ENCODE measurements at regions not wholly inside any gene's neighbourhood (a gene's known extent, or its start where the extent isn't known, plus 50 kb on each side); places are given as distances from the start of the nearest gene placed in this dataset.

DNA sequence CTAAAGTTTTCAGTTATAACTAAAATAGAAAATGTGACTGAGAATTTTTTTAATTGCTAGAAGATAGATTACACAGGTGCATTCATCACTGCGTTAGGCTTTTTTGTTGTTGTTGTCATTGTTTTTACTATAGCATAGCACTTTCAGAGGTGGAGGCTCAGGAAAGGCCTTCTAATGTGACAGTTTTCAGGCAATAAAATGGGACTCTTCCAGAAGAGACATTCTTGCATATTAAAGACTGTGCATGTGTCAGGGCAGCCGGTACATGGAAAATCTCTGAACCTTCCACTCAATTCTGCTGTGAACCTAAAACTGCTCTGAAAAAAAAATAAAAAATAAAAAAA lies 175.2 kb downstream of the METTL4 start:
- H3K36me3 ChIP-seq = no peaks in the 10 kb centered on the region
- H3K27me3 ChIP-seq = peaks cover 13% of the 10 kb centered on the region
- H3K4me3 ChIP-seq (ENCODE audit: low read depth in 1 of 2, low read length in 1 of 2) = no peak overlapping the region
- no peaks in the 10 kb centered on the region for H3K9me3 ChIP-seq
- H3K4me1 ChIP-seq (ENCODE audit: control insufficient read depth in 1 of 2, insufficient read depth in 1 of 2, low read depth in 1 of 2, low read length in 1 of 2) = no peaks in the 10 kb centered on the region
- no peak overlapping the region for H3K27ac ChIP-seq
- TF ChIP-seq, protein P1, sequence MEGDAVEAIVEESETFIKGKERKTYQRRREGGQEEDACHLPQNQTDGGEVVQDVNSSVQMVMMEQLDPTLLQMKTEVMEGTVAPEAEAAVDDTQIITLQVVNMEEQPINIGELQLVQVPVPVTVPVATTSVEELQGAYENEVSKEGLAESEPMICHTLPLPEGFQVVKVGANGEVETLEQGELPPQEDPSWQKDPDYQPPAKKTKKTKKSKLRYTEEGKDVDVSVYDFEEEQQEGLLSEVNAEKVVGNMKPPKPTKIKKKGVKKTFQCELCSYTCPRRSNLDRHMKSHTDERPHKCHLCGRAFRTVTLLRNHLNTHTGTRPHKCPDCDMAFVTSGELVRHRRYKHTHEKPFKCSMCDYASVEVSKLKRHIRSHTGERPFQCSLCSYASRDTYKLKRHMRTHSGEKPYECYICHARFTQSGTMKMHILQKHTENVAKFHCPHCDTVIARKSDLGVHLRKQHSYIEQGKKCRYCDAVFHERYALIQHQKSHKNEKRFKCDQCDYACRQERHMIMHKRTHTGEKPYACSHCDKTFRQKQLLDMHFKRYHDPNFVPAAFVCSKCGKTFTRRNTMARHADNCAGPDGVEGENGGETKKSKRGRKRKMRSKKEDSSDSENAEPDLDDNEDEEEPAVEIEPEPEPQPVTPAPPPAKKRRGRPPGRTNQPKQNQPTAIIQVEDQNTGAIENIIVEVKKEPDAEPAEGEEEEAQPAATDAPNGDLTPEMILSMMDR (IDR thresholded peaks at IDR 0.05) = no peak

DNA sequence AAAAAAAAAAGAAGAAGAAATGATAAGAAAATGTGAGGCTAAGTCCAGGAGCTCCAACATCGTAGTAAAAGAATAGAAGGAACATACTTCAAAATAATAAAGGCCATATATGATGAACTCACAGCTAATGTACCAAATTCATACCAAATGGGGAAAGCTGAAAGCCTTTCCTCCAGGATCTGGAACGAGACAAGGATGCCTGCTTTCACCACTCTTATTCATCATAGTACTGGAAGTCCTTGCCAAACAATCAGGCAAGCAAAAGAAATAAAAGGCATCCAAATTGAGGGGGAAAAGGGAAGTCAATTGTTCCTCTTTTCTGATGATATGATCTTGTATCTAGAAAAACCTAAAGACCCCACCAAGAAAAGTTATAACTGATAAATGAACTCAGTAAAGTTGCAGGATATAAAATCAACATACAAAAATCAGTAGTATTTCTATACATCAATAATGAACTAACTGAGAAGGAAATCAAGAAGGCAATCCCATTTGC lies 170.6 kb downstream of the METTL4 start:
- H3K27me3 ChIP-seq = no peaks in the 10 kb centered on the region
- no peak overlapping the region for H3K27ac ChIP-seq
- H3K4me3 ChIP-seq (ENCODE audit: low read depth in 1 of 2, low read length in 1 of 2) = no peak overlapping the region
- TF ChIP-seq, protein P1 (IDR thresholded peaks at IDR 0.05) = no peak
- no peaks in the 10 kb centered on the region for H3K36me3 ChIP-seq
- no peaks in the 10 kb centered on the region for H3K9me3 ChIP-seq
- no peaks in the 10 kb centered on the region for H3K4me1 ChIP-seq (ENCODE audit: control insufficient read depth in 1 of 2, insufficient read depth in 1 of 2, low read depth in 1 of 2, low read length in 1 of 2)

DNA sequence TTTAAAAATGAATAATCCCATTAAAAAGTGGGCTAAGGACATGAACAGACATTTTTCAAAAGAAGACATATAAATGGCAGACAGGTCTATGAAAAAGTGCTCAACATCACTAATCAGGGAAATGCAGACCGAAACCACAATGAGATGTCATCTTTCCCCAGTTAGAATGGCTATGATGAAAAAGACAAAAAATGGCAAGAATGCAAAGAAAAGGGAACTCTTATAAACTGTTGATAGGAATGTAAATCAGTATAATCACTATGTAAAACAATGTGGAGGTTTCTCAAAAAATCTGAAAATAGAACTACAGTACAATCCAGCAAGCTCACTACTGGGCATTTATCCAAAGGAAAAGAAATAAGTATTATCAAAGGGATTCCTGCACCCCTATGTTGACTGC lies 169.2 kb downstream of the METTL4 start:
- Histone ChIP-seq H3K27me3 (no peaks in the 10 kb centered on the region), H3K9me3 (no peaks in the 10 kb centered on the region), H3K4me3 (ENCODE audit: low read depth in 1 of 2, low read length in 1 of 2) (no peak overlapping the region), H3K27ac (no peak overlapping the region), H3K36me3 (no peaks in the 10 kb centered on the region), H3K4me1 (ENCODE audit: control insufficient read depth in 1 of 2, insufficient read depth in 1 of 2, low read depth in 1 of 2, low read length in 1 of 2) (no peaks in the 10 kb centered on the region)
- TF ChIP-seq, protein P1 (IDR thresholded peaks at IDR 0.05) = no peak

DNA sequence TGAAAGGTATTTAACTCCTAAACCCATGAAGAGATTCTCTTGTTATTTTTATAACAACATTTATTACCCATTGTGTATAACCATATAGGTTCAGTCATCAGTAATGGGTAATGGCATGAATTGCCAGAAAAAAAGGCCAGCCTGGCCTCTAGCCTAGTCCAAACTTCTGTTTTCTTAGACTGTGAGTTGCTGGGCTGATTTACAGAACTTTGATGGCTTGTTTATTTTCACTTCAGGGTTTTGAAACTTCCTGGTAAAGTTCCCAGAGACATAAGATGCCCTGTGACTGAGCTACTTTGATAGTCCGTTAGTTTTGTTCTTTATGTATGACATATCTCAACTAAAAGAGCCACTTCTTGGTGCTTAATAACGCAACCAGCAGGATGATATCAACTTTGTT lies 164.8 kb downstream of the METTL4 start:
- H3K36me3 ChIP-seq = no peaks in the 10 kb centered on the region
- H3K27me3 ChIP-seq = no peaks in the 10 kb centered on the region
- H3K4me3 ChIP-seq (ENCODE audit: low read depth in 1 of 2, low read length in 1 of 2) = no peak overlapping the region
- TF ChIP-seq, protein P1 (IDR thresholded peaks at IDR 0.05) = no peak
- H3K4me1 ChIP-seq (ENCODE audit: control insufficient read depth in 1 of 2, insufficient read depth in 1 of 2, low read depth in 1 of 2, low read length in 1 of 2) = no peaks in the 10 kb centered on the region
- no peak overlapping the region for H3K27ac ChIP-seq
- no peaks in the 10 kb centered on the region for H3K9me3 ChIP-seq

DNA sequence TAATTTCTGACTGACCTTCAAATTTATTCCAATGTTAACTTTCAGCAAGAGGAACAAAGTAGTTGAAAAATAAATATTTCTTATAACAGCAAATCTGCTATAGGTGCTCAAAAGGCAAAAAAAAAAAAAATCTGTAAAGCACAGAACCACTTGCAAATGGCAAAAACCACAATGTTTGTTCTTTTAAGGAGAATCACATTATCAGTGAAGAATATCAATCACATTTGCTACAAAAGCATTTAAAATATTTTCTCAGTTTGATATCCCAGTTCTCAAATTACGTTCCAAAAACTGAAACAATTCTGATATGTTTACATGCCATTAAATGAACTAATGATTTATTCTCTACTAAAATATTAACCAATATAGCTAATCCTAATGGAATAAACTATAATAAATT lies 163.3 kb downstream of the METTL4 start:
- Histone ChIP-seq H3K9me3 (no peaks in the 10 kb centered on the region), H3K36me3 (no peaks in the 10 kb centered on the region), H3K4me3 (ENCODE audit: low read depth in 1 of 2, low read length in 1 of 2) (no peak overlapping the region), H3K27ac (no peak overlapping the region), H3K4me1 (ENCODE audit: control insufficient read depth in 1 of 2, insufficient read depth in 1 of 2, low read depth in 1 of 2, low read length in 1 of 2) (no peaks in the 10 kb centered on the region), H3K27me3 (no peaks in the 10 kb centered on the region)
- TF ChIP-seq, protein P1 (IDR thresholded peaks at IDR 0.05) = no peak

DNA sequence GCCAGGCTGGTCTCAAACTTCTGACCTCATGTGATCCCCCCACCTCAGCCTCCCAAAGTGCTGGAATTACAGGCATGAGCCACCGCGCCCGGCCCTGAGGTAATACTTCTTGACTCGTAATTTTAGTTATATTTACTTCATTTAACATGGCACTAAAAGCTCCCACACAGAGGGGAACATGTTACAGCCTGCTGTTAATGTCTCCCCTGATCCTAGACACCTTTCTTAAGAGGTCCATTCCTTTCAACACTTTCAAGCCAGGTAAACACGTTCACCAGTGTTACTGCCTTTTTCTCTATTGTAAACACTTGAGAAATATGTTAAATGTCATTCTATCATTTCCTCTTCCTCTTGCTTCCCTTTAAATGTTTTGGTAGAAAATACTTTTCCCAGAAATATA lies 161.4 kb downstream of the METTL4 start:
- Histone ChIP-seq H3K27ac (no peak overlapping the region), H3K27me3 (no peaks in the 10 kb centered on the region), H3K9me3 (no peaks in the 10 kb centered on the region), H3K4me1 (ENCODE audit: control insufficient read depth in 1 of 2, insufficient read depth in 1 of 2, low read depth in 1 of 2, low read length in 1 of 2) (no peaks in the 10 kb centered on the region), H3K36me3 (no peaks in the 10 kb centered on the region), H3K4me3 (ENCODE audit: low read depth in 1 of 2, low read length in 1 of 2) (no peak overlapping the region)
- TF ChIP-seq, protein P1 (IDR thresholded peaks at IDR 0.05) = no peak
